CD4-positive, CD25-positive, alpha-beta regulatory T cell (primary cell): ENCODE measurements at regions not wholly inside any gene's neighbourhood (a gene's known extent, or its start where the extent isn't known, plus 50 kb on each side); places are given as distances from the start of the nearest gene placed in this dataset.

ENCODE experiments used
- ATAC-seq, 2 donors: fragments of 150-1000 bp; cut with Tn5 transposase; one replicate each; pipeline ENCODE4 v1.10.0; 2021; ENCODE audit warnings: low read depth in 2 of 2, moderate number of reproducible peaks in 2 of 2, moderate library complexity in 1 of 2
- DNase-seq, 3 donors: peaks; one replicate each; pipeline versions ENCODE4 v3.0.0 to v3.0.0-alpha.2; 2012 to 2022; ENCODE audit warnings: mixed read lengths in 1 of 3
- H3K27ac ChIP-seq: one replicate; pipeline ENCODE4 v1.7.0; 2013; ENCODE audit warnings: mild to moderate bottlenecking, low read length; ENCODE audit not compliant: insufficient read depth, poor library complexity, severe bottlenecking
- H3K27me3 ChIP-seq: one replicate; pipeline ENCODE4 v1.7.0; 2013; ENCODE audit warnings: low read length; ENCODE audit not compliant: control insufficient read depth, insufficient read depth
- H3K36me3 ChIP-seq: one replicate; pipeline ENCODE4 v1.7.0; 2013; ENCODE audit warnings: mild to moderate bottlenecking, low read length, moderate library complexity; ENCODE audit not compliant: control insufficient read depth, insufficient read depth
- H3K4me1 ChIP-seq: 2 replicates; pipeline ENCODE4 v1.7.0; 2013; ENCODE audit warnings: mild to moderate bottlenecking, low read length; ENCODE audit not compliant: insufficient read depth, control insufficient read depth, poor library complexity, severe bottlenecking
- H3K4me3 ChIP-seq: one replicate; pipeline ENCODE4 v1.7.0; 2013; ENCODE audit warnings: low read depth, mild to moderate bottlenecking, low read length, moderate library complexity
- H3K9me3 ChIP-seq, 2 experiments: 1 replicate in 1 of 2; 2 replicates in 1 of 2; pipeline ENCODE4 v1.7.0; 2013; ENCODE audit warnings: low read length in 2 of 2, mild to moderate bottlenecking in 1 of 2, moderate library complexity in 1 of 2; ENCODE audit not compliant: control insufficient read depth in 2 of 2
- H3K27ac Mint-ChIP-seq, 3 donors: one replicate each; pipeline ENCODE4 v1.8.0; 2020 to 2022; ENCODE audit warnings: mild to moderate bottlenecking in 3 of 3, mixed read lengths in 3 of 3, moderate library complexity in 2 of 3
- H3K27me3 Mint-ChIP-seq: one replicate; pipeline ENCODE4 v1.8.0; 2022; ENCODE audit warnings: mild to moderate bottlenecking, mixed read lengths
- H3K36me3 Mint-ChIP-seq: one replicate; pipeline ENCODE4 v1.8.0; 2020; ENCODE audit warnings: mixed read lengths
- H3K4me1 Mint-ChIP-seq, 4 donors: one replicate each; pipeline ENCODE4 v1.8.0; 2020 to 2022; ENCODE audit warnings: mixed read lengths in 4 of 4, mild to moderate bottlenecking in 1 of 4
- H3K4me3 Mint-ChIP-seq, 4 donors: one replicate each; pipeline ENCODE4 v1.8.0; 2020 to 2022; ENCODE audit warnings: mild to moderate bottlenecking in 4 of 4, mixed read lengths in 4 of 4, moderate library complexity in 3 of 4
- H3K9me3 Mint-ChIP-seq, 7 donors: one replicate each; pipeline ENCODE4 v1.8.0; 2020 to 2022; ENCODE audit warnings: mixed read lengths in 7 of 7, mild to moderate bottlenecking in 3 of 7, moderate library complexity in 2 of 7

DNA sequence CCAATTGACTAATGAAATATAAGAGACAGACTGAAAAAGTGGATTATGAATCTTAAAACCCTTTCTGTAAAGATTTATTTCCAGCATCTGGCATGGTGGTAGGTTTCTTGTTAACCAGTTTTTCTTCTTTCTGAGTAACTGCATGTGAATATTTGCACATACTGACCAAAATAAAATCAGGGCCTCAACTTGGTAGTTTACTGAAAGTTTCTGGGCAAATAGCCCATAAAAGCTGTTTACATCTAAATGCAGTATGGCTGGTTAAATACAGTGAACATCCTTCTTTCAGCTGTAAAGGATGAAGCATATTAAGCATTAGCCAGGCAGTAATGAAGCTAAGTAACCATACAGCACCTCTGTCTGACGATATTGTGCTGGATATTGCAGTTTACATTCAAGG is 83.6 kb upstream of the EYS start:
- H3K27me3 Mint-ChIP-seq, result no peaks in the 10 kb centered on the region
- peaks cover 1 to 6% of the 10 kb centered on the region in 2 experiments for H3K9me3 ChIP-seq
- no peak for ATAC-seq

DNA sequence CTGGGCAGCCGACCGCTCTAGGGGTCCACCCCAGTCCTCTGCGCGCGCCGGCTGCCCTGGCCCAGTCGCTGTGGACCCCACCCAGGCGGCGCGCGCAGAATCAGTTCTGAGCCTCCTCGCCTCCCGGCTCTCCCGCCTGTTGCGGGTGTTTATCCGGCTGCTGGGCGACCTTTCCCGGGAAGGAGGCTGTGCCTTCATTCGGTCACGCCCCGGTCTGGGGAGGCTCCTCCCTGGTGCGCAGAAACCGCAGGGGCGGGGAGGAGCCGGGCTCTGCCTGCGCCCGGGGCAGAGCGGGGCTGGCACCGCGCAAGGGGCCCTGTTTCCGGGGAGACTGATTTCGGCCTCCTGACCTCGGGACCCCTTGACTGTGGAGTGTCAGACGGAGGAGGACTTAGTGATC is 80.8 kb upstream of the EYS start:
- no peak overlapping the region for H3K4me3 Mint-ChIP-seq
- no peak overlapping the region for H3K27ac Mint-ChIP-seq
- ATAC-seq (no peak), DNase-seq (no peak)
- H3K36me3 Mint-ChIP-seq, result no peaks in the 10 kb centered on the region
- H3K9me3 Mint-ChIP-seq, result peaks cover 0 to 27% (median 6%) of the 10 kb centered on the region in 7 donors
- H3K36me3 ChIP-seq, result no peaks in the 10 kb centered on the region
- H3K4me1 ChIP-seq, result no peaks in the 10 kb centered on the region
- H3K9me3 ChIP-seq, result peaks cover 1 to 6% of the 10 kb centered on the region in 2 experiments
- H3K4me1 Mint-ChIP-seq, result no peaks in the 10 kb centered on the region
- H3K27me3 Mint-ChIP-seq, result no peaks in the 10 kb centered on the region
- H3K27me3 ChIP-seq, result no peaks in the 10 kb centered on the region
- H3K27ac ChIP-seq, result no peak overlapping the region
- no peak overlapping the region for H3K4me3 ChIP-seq

More for the DNA sequence above, 83.6 kb upstream of the EYS start:
- Histone ChIP-seq H3K27me3 (no peaks in the 10 kb centered on the region), H3K4me1 (no peaks in the 10 kb centered on the region), H3K36me3 (no peaks in the 10 kb centered on the region), H3K4me3 (no peak overlapping the region), H3K27ac (no peak overlapping the region)
- DNase-seq, result no peak
- no peak overlapping the region for H3K27ac Mint-ChIP-seq
- no peak overlapping the region for H3K4me3 Mint-ChIP-seq
- no peaks in the 10 kb centered on the region for H3K4me1 Mint-ChIP-seq
- peaks cover 0 to 39% (median 6%) of the 10 kb centered on the region in 7 donors for H3K9me3 Mint-ChIP-seq
- no peaks in the 10 kb centered on the region for H3K36me3 Mint-ChIP-seq

DNA sequence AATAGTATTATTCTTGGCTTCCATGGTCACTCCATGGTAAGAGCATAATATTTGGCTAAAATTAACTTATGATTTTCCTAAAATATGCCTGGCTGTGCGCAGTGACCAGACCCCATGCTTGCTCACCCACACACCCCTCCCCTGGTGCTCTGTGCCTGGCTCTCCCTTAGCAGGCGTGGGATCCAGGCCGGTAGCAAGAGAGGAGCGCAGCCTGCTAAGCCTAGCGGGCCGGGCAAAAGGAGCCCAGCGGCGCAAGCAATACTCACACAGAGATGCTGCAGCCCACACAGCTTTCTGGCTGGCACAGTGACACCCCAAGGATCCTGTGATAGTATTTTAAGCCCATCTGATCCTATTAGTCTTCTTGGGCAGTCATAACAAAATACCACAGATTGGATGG is 79.8 kb upstream of the EYS start:
- no peaks in the 10 kb centered on the region for H3K4me1 Mint-ChIP-seq

DNA sequence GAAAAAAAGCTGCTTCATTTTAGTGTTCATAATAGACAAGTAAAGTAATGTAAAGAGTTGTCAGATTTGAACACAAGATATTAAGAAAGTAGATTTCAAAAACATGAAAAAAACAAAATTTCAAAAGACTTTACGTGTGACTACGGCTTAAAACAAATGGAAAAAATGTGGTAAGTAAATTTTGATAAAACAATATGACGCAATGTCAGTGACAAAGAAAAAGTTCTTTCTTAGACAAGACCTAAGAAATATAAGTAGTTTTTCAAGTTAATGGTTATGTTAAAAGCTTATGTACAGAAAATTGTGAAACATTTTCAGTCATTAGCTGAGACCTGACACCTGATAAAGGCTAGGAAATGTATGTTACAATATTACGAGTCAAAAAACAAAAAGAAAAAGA is 73.7 kb upstream of the EYS start:
- H3K9me3 Mint-ChIP-seq, result peaks cover 6 to 19% (median 10%) of the 10 kb centered on the region in 7 donors
- no peak overlapping the region for H3K27ac ChIP-seq
- H3K4me3 ChIP-seq, result no peak overlapping the region
- H3K9me3 ChIP-seq, result no peaks in the 10 kb centered on the region
- H3K27me3 Mint-ChIP-seq, result no peaks in the 10 kb centered on the region
- DNase-seq (no peak), ATAC-seq (no peak)
- H3K27me3 ChIP-seq, result no peaks in the 10 kb centered on the region
- no peaks in the 10 kb centered on the region for H3K4me1 ChIP-seq
- H3K36me3 ChIP-seq, result no peaks in the 10 kb centered on the region
- H3K36me3 Mint-ChIP-seq, result no peaks in the 10 kb centered on the region
- no peaks in the 10 kb centered on the region for H3K4me1 Mint-ChIP-seq
- no peak overlapping the region for H3K4me3 Mint-ChIP-seq
- H3K27ac Mint-ChIP-seq, result no peak overlapping the region

More for the DNA sequence above, 79.8 kb upstream of the EYS start:
- Histone ChIP-seq H3K4me3 (no peak overlapping the region), H3K36me3 (no peaks in the 10 kb centered on the region), H3K9me3 (peaks cover 1 to 6% of the 10 kb centered on the region in 2 experiments), H3K27ac (no peak overlapping the region), H3K4me1 (no peaks in the 10 kb centered on the region), H3K27me3 (no peaks in the 10 kb centered on the region)
- no peak for ATAC-seq
- no peak for DNase-seq
- H3K27ac Mint-ChIP-seq, result no peak overlapping the region
- peaks cover 0 to 22% (median 5%) of the 10 kb centered on the region in 7 donors for H3K9me3 Mint-ChIP-seq
- H3K27me3 Mint-ChIP-seq, result no peaks in the 10 kb centered on the region
- H3K4me3 Mint-ChIP-seq, result no peak overlapping the region
- no peaks in the 10 kb centered on the region for H3K36me3 Mint-ChIP-seq

DNA sequence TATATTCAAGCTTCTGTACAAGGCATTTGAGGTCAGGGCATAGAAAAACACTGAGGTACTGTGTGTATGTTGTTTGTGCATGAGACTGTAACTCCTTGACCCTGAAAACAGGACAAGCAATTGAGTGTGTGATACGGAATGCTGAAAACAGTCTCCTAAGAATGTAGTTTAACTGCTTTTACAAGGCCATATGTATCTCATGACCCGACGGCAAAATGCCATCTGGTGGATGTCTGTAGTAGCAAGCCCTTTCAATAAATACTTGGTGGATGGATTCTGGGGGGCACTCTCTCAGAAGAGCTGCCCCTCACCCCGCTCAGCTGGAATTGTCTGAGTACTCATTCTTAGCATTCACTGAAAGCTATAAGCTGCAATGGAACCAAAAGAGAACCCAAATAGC is 69.3 kb upstream of the EYS start:
- DNase-seq (no peak), ATAC-seq (no peak)
- no peaks in the 10 kb centered on the region for H3K4me1 ChIP-seq
- Mint-ChIP-seq H3K27me3 (no peaks in the 10 kb centered on the region), H3K9me3 (peaks cover 6 to 38% (median 18%) of the 10 kb centered on the region in 7 donors), H3K4me1 (no peaks in the 10 kb centered on the region), H3K36me3 (no peaks in the 10 kb centered on the region), H3K27ac (no peak overlapping the region), H3K4me3 (no peak overlapping the region)
- H3K36me3 ChIP-seq, result no peaks in the 10 kb centered on the region
- H3K9me3 ChIP-seq, result no peaks in the 10 kb centered on the region
- no peak overlapping the region for H3K27ac ChIP-seq
- H3K27me3 ChIP-seq, result no peaks in the 10 kb centered on the region
- H3K4me3 ChIP-seq, result no peak overlapping the region

DNA sequence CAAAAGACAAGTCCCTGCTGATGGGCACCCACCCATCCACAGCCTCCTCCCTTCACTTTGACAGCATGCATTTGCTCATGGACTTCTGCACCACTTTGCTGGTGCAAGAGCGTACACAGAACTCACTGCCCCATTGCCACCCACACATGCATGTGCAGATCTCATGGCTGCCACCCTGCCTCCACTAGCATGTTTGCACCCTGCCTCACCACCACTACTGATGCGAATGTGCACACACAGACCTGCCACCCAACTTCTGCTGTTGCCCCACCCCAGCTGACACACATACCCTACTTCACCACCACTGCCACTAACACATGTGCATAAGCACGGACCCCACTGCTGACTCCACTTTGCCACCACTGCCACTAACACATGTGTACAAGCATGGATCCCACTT is 64.9 kb upstream of the EYS start:
- H3K27ac Mint-ChIP-seq, result no peak overlapping the region
- no peaks in the 10 kb centered on the region for H3K9me3 ChIP-seq

DNA sequence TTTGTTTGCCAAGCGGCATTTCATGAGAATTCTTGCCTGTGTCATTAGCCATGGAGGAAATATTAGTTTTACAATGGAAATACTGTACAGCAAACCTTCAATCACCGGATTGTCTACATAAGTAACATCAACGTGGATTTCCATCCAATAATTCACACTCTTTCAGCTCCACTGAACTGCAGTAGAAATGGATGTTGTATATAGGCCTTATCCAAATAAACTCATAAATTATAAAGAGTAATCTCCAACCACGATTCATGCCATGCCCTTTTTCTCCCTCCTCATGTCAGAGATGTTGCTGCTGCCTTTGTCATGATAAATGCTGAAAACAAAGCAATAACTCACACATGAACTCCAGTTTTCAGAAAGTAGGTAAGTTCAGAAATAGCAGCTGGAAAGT is 54.9 kb upstream of the EYS start:
- Mint-ChIP-seq H3K36me3 (no peaks in the 10 kb centered on the region), H3K9me3 (peaks cover 0 to 17% (median 6%) of the 10 kb centered on the region in 7 donors), H3K4me3 (no peak overlapping the region), H3K4me1 (no peaks in the 10 kb centered on the region), H3K27me3 (no peaks in the 10 kb centered on the region), H3K27ac (no peak overlapping the region)
- ATAC-seq (no peak), DNase-seq (no peak)
- H3K4me3 ChIP-seq, result no peak overlapping the region
- H3K9me3 ChIP-seq, result peaks cover 3 to 6% of the 10 kb centered on the region in 2 experiments
- H3K4me1 ChIP-seq, result no peaks in the 10 kb centered on the region
- no peak overlapping the region for H3K27ac ChIP-seq
- no peaks in the 10 kb centered on the region for H3K27me3 ChIP-seq
- H3K36me3 ChIP-seq, result no peaks in the 10 kb centered on the region

More for the DNA sequence above, 64.9 kb upstream of the EYS start:
- Histone ChIP-seq H3K36me3 (no peaks in the 10 kb centered on the region), H3K4me1 (no peaks in the 10 kb centered on the region), H3K4me3 (no peak overlapping the region), H3K27me3 (no peaks in the 10 kb centered on the region), H3K27ac (no peak overlapping the region)
- Mint-ChIP-seq H3K36me3 (no peaks in the 10 kb centered on the region), H3K4me1 (no peaks in the 10 kb centered on the region), H3K4me3 (no peak overlapping the region), H3K9me3 (peaks cover 1 to 24% (median 13%) of the 10 kb centered on the region in 7 donors), H3K27me3 (no peaks in the 10 kb centered on the region)
- ATAC-seq (no peak), DNase-seq (no peak)

DNA sequence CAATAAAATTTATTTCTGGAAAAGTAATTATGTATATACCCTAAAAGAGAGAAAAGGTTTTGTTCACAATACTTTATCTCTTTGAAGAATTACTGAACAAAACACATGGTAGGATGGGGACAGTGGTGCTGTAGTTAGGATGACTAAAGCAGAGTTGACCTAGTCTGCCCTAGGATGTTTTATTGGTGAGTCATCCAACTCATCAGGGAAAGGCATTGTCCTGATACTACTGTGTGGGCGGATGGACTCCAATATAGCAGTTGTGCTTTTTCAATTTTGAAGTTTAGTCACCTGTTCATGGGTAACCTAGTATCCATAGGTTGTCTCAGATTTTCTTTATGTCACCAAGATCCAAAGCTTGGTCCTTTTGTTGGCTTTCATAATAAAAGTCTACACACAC is 53.3 kb upstream of the EYS start:
- Histone ChIP-seq H3K36me3 (no peaks in the 10 kb centered on the region), H3K27me3 (no peaks in the 10 kb centered on the region), H3K4me1 (no peaks in the 10 kb centered on the region), H3K4me3 (no peak overlapping the region), H3K9me3 (peaks cover 3 to 6% of the 10 kb centered on the region in 2 experiments), H3K27ac (no peak overlapping the region)
- Mint-ChIP-seq H3K27ac (no peak overlapping the region), H3K4me1 (no peaks in the 10 kb centered on the region), H3K36me3 (no peaks in the 10 kb centered on the region), H3K9me3 (peaks cover 0 to 22% (median 6%) of the 10 kb centered on the region in 7 donors), H3K27me3 (no peaks in the 10 kb centered on the region), H3K4me3 (no peak overlapping the region)
- no peak for DNase-seq
- ATAC-seq, result no peak
